Liver (tissue), 8 donors: ENCODE measurements at regions not wholly inside any gene's neighbourhood (a gene's known extent, or its start where the extent isn't known, plus 50 kb on each side); places are given as distances from the start of the nearest gene placed in this dataset.

Experiments
- DNase-seq: peaks from one replicate; pipeline ENCODE4 v3.0.0-alpha.2; 2017; ENCODE audit warnings: low spot score
- H3K27ac ChIP-seq, 2 donors: one replicate each; pipeline ENCODE4 v1.7.0; 2013; ENCODE audit warnings: inconsistent platforms in 2 of 2, low read length in 2 of 2, control low read depth in 1 of 2, low read depth in 1 of 2, mild to moderate bottlenecking in 1 of 2
- H3K27me3 ChIP-seq, 4 donors: one replicate each; pipeline versions ENCODE4 v1.6.1 to v1.7.0; 2013; ENCODE audit warnings: low read length in 3 of 4, inconsistent platforms in 1 of 4, mild to moderate bottlenecking in 1 of 4, moderate library complexity in 1 of 4; ENCODE audit not compliant: control insufficient read depth in 4 of 4, insufficient read depth in 4 of 4
- H3K36me3 ChIP-seq, 4 donors: one replicate each; pipeline versions ENCODE4 v1.6.1 to v1.7.0; 2013; ENCODE audit warnings: low read length in 3 of 4, mild to moderate bottlenecking in 3 of 4, low read depth in 1 of 4, moderate library complexity in 1 of 4; ENCODE audit not compliant: control insufficient read depth in 4 of 4, insufficient read depth in 3 of 4
- H3K4me1 ChIP-seq, 4 donors: one replicate each; pipeline versions ENCODE4 v1.6.1 to v1.7.0; 2013; ENCODE audit warnings: low read length in 3 of 4, mild to moderate bottlenecking in 3 of 4, moderate library complexity in 1 of 4; ENCODE audit not compliant: control insufficient read depth in 4 of 4, insufficient read depth in 4 of 4
- H3K4me3 ChIP-seq, 3 donors: one replicate each; pipeline versions ENCODE4 v1.6.1 to v1.7.0; 2013; ENCODE audit warnings: low read length in 3 of 3, control low read depth in 1 of 3, low read depth in 1 of 3, mild to moderate bottlenecking in 1 of 3
- H3K9ac ChIP-seq, 2 donors: one replicate each; pipeline ENCODE4 v1.7.0; 2013; ENCODE audit warnings: low read length in 2 of 2, mild to moderate bottlenecking in 2 of 2, moderate library complexity in 2 of 2, control low read depth in 1 of 2, low read depth in 1 of 2
- H3K9me3 ChIP-seq, 4 donors: one replicate each; pipeline versions ENCODE4 v1.6.1 to v1.7.0; 2013; ENCODE audit warnings: low read length in 3 of 4; ENCODE audit not compliant: control insufficient read depth in 4 of 4
- EGR1 ChIP-seq, 2 donors: IDR thresholded peaks; 2 replicates each; pipeline ENCODE4 v1.6.1; 2016 to 2018; ENCODE audit warnings: antibody characterized with exemption in 2 of 2, low read depth in 2 of 2
- FOXA1 ChIP-seq: IDR thresholded peaks from 2 replicates; pipeline ENCODE4 v1.6.1; 2016; ENCODE audit warnings: antibody characterized with exemption
- FOXA2 ChIP-seq: IDR thresholded peaks from 2 replicates; pipeline ENCODE4 v1.6.1; 2016; ENCODE audit warnings: antibody characterized with exemption
- GABPA ChIP-seq, 2 donors: IDR thresholded peaks in 1 of 2; conservative IDR thresholded peaks in 1 of 2; 2 replicates each; pipeline ENCODE4 v1.6.1; 2016; ENCODE audit warnings: antibody characterized with exemption in 2 of 2, mild to moderate bottlenecking in 1 of 2, moderate library complexity in 1 of 2
- HNF4A ChIP-seq, 2 donors: conservative IDR thresholded peaks; 2 replicates each; pipeline ENCODE4 v1.6.1; 2016; ENCODE audit warnings: antibody characterized with exemption in 2 of 2, mild to moderate bottlenecking in 2 of 2
- JUND ChIP-seq, 2 donors: IDR thresholded peaks; 2 replicates each; pipeline ENCODE4 v1.6.1; 2016; ENCODE audit warnings: antibody characterized with exemption in 2 of 2
- MAX ChIP-seq: IDR thresholded peaks from 2 replicates; pipeline ENCODE4 v1.6.1; 2016; ENCODE audit warnings: antibody characterized with exemption
- NR2F2 ChIP-seq: IDR thresholded peaks from 2 replicates; pipeline ENCODE4 v1.6.1; 2016; ENCODE audit warnings: antibody characterized with exemption
- RAD21 ChIP-seq, 2 donors: IDR thresholded peaks; 2 replicates each; pipeline ENCODE4 v1.6.1; 2016; ENCODE audit warnings: antibody characterized with exemption in 2 of 2, mild to moderate bottlenecking in 2 of 2
- RXRA ChIP-seq, 2 donors: IDR thresholded peaks; 2 replicates each; pipeline ENCODE4 v1.6.1; 2017 to 2018; ENCODE audit warnings: antibody characterized with exemption in 2 of 2, mild to moderate bottlenecking in 1 of 2
- SP1 ChIP-seq: IDR thresholded peaks from 2 replicates; pipeline ENCODE4 v1.6.1; 2018; ENCODE audit warnings: antibody characterized with exemption, mild to moderate bottlenecking
- TAF1 ChIP-seq: conservative IDR thresholded peaks from 2 replicates; pipeline ENCODE4 v1.6.1; 2016; ENCODE audit warnings: antibody characterized with exemption, mild to moderate bottlenecking
- YY1 ChIP-seq: IDR thresholded peaks from 2 replicates; pipeline ENCODE4 v1.6.1; 2016; ENCODE audit warnings: antibody characterized with exemption, mild to moderate bottlenecking
- WGBS: extraction: QIAGEN DNeasy Blood & Tissue Kit; methylation state at CpG from one replicate; pipeline ENCODE4 v1.1.7; 2013; 5-methylcytosine and 5-hydroxymethylcytosine counted together
- TF ChIP-seq, protein P1 (sequence below): fragments of 150-350 bp; IDR thresholded peaks from 2 replicates; pipeline ENCODE4 v1.5.1; 2017; ENCODE audit warnings: improper control_type of control experiment, low read depth, low read length; ENCODE audit not compliant: missing input control
- TF ChIP-seq, protein P2 (sequence below): IDR thresholded peaks from 2 replicates; pipeline ENCODE4 v1.6.1; 2016; ENCODE audit warnings: antibody characterized with exemption
- TF ChIP-seq, protein P3 (sequence below): IDR thresholded peaks from 2 replicates; pipeline ENCODE4 v1.6.1; 2016; ENCODE audit warnings: antibody characterized with exemption, mild to moderate bottlenecking
- TF ChIP-seq, protein P4 (sequence below): IDR thresholded peaks from 2 replicates; pipeline ENCODE4 v1.6.1; 2016; ENCODE audit warnings: antibody characterized with exemption
- donor health status: healthy.
- donor health status: healthy.
- donor health status: healthy.
- donor health status: healthy.
- donor health status: healthy.

- H3K9me3 ChIP-seq = no peaks in the 10 kb centered on the region
- no peak overlapping the region for H3K27ac ChIP-seq
- no peak overlapping the region for H3K4me3 ChIP-seq
- H3K36me3 ChIP-seq = no peaks in the 10 kb centered on the region
- H3K4me1 ChIP-seq = no peaks in the 10 kb centered on the region
- no peak for TF ChIP-seq MAX
- no peak for TF ChIP-seq JUND (IDR thresholded peaks at IDR 0.05)
- no peak for TF ChIP-seq EGR1 (IDR thresholded peaks at IDR 0.05; ENCODE audit: low read depth in 2 of 2)
- TF ChIP-seq, protein P1, sequence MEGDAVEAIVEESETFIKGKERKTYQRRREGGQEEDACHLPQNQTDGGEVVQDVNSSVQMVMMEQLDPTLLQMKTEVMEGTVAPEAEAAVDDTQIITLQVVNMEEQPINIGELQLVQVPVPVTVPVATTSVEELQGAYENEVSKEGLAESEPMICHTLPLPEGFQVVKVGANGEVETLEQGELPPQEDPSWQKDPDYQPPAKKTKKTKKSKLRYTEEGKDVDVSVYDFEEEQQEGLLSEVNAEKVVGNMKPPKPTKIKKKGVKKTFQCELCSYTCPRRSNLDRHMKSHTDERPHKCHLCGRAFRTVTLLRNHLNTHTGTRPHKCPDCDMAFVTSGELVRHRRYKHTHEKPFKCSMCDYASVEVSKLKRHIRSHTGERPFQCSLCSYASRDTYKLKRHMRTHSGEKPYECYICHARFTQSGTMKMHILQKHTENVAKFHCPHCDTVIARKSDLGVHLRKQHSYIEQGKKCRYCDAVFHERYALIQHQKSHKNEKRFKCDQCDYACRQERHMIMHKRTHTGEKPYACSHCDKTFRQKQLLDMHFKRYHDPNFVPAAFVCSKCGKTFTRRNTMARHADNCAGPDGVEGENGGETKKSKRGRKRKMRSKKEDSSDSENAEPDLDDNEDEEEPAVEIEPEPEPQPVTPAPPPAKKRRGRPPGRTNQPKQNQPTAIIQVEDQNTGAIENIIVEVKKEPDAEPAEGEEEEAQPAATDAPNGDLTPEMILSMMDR = no peak
- no peak for TF ChIP-seq YY1
- TF ChIP-seq, protein P2, sequence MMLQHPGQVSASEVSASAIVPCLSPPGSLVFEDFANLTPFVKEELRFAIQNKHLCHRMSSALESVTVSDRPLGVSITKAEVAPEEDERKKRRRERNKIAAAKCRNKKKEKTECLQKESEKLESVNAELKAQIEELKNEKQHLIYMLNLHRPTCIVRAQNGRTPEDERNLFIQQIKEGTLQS = no peak
- TF ChIP-seq SP1 = no peak
- TF ChIP-seq HNF4A (conservative IDR thresholded peaks at IDR 0.05) = no peak
- TF ChIP-seq RXRA (IDR thresholded peaks at IDR 0.05) = no peak
- TF ChIP-seq, protein P3, sequence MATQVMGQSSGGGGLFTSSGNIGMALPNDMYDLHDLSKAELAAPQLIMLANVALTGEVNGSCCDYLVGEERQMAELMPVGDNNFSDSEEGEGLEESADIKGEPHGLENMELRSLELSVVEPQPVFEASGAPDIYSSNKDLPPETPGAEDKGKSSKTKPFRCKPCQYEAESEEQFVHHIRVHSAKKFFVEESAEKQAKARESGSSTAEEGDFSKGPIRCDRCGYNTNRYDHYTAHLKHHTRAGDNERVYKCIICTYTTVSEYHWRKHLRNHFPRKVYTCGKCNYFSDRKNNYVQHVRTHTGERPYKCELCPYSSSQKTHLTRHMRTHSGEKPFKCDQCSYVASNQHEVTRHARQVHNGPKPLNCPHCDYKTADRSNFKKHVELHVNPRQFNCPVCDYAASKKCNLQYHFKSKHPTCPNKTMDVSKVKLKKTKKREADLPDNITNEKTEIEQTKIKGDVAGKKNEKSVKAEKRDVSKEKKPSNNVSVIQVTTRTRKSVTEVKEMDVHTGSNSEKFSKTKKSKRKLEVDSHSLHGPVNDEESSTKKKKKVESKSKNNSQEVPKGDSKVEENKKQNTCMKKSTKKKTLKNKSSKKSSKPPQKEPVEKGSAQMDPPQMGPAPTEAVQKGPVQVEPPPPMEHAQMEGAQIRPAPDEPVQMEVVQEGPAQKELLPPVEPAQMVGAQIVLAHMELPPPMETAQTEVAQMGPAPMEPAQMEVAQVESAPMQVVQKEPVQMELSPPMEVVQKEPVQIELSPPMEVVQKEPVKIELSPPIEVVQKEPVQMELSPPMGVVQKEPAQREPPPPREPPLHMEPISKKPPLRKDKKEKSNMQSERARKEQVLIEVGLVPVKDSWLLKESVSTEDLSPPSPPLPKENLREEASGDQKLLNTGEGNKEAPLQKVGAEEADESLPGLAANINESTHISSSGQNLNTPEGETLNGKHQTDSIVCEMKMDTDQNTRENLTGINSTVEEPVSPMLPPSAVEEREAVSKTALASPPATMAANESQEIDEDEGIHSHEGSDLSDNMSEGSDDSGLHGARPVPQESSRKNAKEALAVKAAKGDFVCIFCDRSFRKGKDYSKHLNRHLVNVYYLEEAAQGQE = no peak
- TF ChIP-seq RAD21 (IDR thresholded peaks at IDR 0.05) = no peak
- TF ChIP-seq GABPA (IDR thresholded peaks at IDR 0.05 in 1 of 2, conservative IDR thresholded peaks at IDR 0.05 in 1 of 2) = no peak
- TF ChIP-seq NR2F2 = no peak
- TF ChIP-seq, protein P4, sequence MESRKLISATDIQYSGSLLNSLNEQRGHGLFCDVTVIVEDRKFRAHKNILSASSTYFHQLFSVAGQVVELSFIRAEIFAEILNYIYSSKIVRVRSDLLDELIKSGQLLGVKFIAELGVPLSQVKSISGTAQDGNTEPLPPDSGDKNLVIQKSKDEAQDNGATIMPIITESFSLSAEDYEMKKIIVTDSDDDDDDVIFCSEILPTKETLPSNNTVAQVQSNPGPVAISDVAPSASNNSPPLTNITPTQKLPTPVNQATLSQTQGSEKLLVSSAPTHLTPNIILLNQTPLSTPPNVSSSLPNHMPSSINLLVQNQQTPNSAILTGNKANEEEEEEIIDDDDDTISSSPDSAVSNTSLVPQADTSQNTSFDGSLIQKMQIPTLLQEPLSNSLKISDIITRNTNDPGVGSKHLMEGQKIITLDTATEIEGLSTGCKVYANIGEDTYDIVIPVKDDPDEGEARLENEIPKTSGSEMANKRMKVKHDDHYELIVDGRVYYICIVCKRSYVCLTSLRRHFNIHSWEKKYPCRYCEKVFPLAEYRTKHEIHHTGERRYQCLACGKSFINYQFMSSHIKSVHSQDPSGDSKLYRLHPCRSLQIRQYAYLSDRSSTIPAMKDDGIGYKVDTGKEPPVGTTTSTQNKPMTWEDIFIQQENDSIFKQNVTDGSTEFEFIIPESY = no peak
- no peak for TF ChIP-seq TAF1
- no peak for TF ChIP-seq FOXA2
- 61% methylated on average over 3 of the region's 3 CpGs for WGBS
- no peaks in the 10 kb centered on the region for H3K27me3 ChIP-seq
- H3K9ac ChIP-seq = no peak overlapping the region
- DNase-seq = no peak
Observed at GRCh38 chr7:89605362-89605761, 548.9 kb upstream of the STEAP1 start.

- H3K4me3 ChIP-seq = no peak overlapping the region
- H3K9ac ChIP-seq = no peak overlapping the region
- H3K9me3 ChIP-seq = no peaks in the 10 kb centered on the region
- H3K4me1 ChIP-seq = no peaks in the 10 kb centered on the region
- 54% methylated on average over 3 of the region's 3 CpGs for WGBS
- no peak for TF ChIP-seq YY1
- no peak for TF ChIP-seq FOXA1
- TF ChIP-seq TAF1 = no peak
- no peak for TF ChIP-seq MAX
- TF ChIP-seq, protein P2 = no peak
- TF ChIP-seq EGR1 (IDR thresholded peaks at IDR 0.05; ENCODE audit: low read depth in 2 of 2) = no peak
- no peak for TF ChIP-seq HNF4A (conservative IDR thresholded peaks at IDR 0.05)
- TF ChIP-seq, protein P3 = no peak
- no peaks in the 10 kb centered on the region for H3K36me3 ChIP-seq
- no peak overlapping the region for H3K27ac ChIP-seq
- no peaks in the 10 kb centered on the region for H3K27me3 ChIP-seq
- DNase-seq = no peak
Observed at GRCh38 chr7:89606511-89606910, 547.8 kb upstream of the STEAP1 start.
